Lower lobe of right lung (tissue), 2 donors: ENCODE measurements at regions not wholly inside any gene's neighbourhood (a gene's known extent, or its start where the extent isn't known, plus 50 kb on each side); places are given as distances from the start of the nearest gene placed in this dataset.

Experiments
- ATAC-seq, 2 donors: fragments of 200-7000 bp; cut with Tn5 transposase; one replicate each; pipeline ENCODE4 v1.9.1; 2020 to 2022; ENCODE audit warnings: mild to moderate bottlenecking in 2 of 2, moderate library complexity in 2 of 2
- DNase-seq: peaks from one replicate; pipeline ENCODE4 v3.0.0-alpha.2; 2020
- H3K27ac ChIP-seq: fragments of 200-600 bp; one replicate; pipeline ENCODE4 v1.8.0; 2022
- H3K27me3 ChIP-seq: fragments of 200-600 bp; one replicate; pipeline ENCODE4 v1.8.0; 2022; ENCODE audit warnings: low read depth
- H3K36me3 ChIP-seq: fragments of 200-600 bp; one replicate; pipeline ENCODE4 v1.8.0; 2022; ENCODE audit warnings: mild to moderate bottlenecking
- H3K4me1 ChIP-seq: fragments of 200-600 bp; one replicate; pipeline ENCODE4 v1.8.0; 2022
- H3K4me3 ChIP-seq: fragments of 200-600 bp; one replicate; pipeline ENCODE4 v1.8.0; 2022; ENCODE audit warnings: mild to moderate bottlenecking
- H3K9me3 ChIP-seq: fragments of 200-600 bp; one replicate; pipeline ENCODE4 v1.8.0; 2022
- intact Hi-C: fragments of 100-400 bp; cut with DNase I; formaldehyde crosslinking; loops from one replicate; pipeline ENCODE4 v1.11.0; 2022
- TF ChIP-seq, protein P1 (sequence below): fragments of 200-600 bp; IDR thresholded peaks from one replicate; pipeline ENCODE4 v1.8.0; 2022; ENCODE audit warnings: antibody characterized with exemption, mild to moderate bottlenecking
- donor health status: DM: no; HTN: yes; CAD: no; lungs with severe emphysema.

- Histone ChIP-seq H3K4me1 (no peaks in the 10 kb centered on the region), H3K4me3 (no peak overlapping the region), H3K27me3 (no peaks in the 10 kb centered on the region), H3K27ac (no peak overlapping the region), H3K9me3 (no peaks in the 10 kb centered on the region), H3K36me3 (no peaks in the 10 kb centered on the region)
- intact Hi-C loops = no loop called here
- no peak for ATAC-seq
- TF ChIP-seq, protein P1, sequence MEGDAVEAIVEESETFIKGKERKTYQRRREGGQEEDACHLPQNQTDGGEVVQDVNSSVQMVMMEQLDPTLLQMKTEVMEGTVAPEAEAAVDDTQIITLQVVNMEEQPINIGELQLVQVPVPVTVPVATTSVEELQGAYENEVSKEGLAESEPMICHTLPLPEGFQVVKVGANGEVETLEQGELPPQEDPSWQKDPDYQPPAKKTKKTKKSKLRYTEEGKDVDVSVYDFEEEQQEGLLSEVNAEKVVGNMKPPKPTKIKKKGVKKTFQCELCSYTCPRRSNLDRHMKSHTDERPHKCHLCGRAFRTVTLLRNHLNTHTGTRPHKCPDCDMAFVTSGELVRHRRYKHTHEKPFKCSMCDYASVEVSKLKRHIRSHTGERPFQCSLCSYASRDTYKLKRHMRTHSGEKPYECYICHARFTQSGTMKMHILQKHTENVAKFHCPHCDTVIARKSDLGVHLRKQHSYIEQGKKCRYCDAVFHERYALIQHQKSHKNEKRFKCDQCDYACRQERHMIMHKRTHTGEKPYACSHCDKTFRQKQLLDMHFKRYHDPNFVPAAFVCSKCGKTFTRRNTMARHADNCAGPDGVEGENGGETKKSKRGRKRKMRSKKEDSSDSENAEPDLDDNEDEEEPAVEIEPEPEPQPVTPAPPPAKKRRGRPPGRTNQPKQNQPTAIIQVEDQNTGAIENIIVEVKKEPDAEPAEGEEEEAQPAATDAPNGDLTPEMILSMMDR = no peak
- DNase-seq = no peak
Observed at GRCh38 chr5:13501176-13501575, 443.3 kb downstream of the DNAH5 start.

DNA sequence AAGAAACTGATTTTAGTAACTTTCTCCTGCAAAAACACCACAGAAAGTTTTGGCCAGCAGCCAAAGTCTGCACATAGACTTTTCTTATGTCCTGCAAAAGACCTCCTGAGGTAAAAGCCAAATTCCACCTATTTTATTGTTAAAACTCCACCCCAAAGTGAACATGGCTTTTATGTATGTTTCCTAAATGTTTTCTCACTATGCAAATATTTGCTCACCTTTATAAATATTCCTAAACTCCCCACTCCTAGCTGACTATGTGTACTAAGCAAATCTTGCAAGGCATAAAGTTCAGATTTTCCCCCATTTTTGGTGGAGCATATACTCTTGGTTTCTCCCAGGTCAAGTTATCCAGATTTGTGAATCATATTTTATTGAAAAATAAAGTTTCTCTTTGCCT, 446.2 kb downstream of the DNAH5 start:
- Histone ChIP-seq H3K36me3 (no peaks in the 10 kb centered on the region), H3K27me3 (no peaks in the 10 kb centered on the region), H3K27ac (no peak overlapping the region), H3K9me3 (no peaks in the 10 kb centered on the region), H3K4me3 (no peak overlapping the region), H3K4me1 (no peaks in the 10 kb centered on the region)
- TF ChIP-seq, protein P1 = no peak
- ATAC-seq (no peak), DNase-seq (no peak)
- intact Hi-C loops = no loop called here

DNA sequence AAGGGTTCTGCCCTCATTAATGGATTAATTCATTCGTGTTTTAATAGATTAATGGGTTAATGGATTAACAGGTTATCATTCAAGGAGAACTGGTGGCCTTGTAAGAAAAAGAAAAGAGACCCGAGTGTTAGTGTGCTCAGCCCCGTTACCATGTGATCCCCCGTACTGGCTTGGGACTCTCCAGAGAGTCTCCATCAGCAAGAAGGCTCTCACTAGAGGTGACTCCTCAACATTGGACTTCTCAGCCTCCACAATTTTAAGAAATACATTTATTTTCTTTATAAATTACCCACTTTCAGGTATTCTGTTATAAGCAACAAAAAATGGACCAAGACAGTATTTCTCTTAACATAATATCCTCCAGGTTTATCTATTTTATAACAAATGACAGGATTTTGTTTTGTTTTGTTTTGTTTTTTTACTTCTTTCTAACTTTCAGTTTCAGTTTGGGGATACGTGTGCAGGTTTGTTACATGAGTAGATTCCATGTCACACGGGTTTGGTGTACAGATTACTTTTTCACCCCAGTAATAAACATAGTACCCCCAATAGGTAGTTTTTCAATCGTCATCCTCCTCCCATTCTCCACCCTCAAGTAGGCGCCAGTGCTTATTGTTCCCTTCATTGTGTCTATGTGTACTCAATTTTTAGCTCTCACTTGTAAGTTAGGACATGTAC, 456.1 kb downstream of the DNAH5 start:
- DNase-seq = no peak
- H3K4me1 ChIP-seq = no peaks in the 10 kb centered on the region
- no peak overlapping the region for H3K27ac ChIP-seq
- no peak overlapping the region for H3K4me3 ChIP-seq
- H3K36me3 ChIP-seq = no peaks in the 10 kb centered on the region
- H3K9me3 ChIP-seq = no peaks in the 10 kb centered on the region
- intact Hi-C loops = no loop called here
- H3K27me3 ChIP-seq = no peaks in the 10 kb centered on the region
- TF ChIP-seq, protein P1 = no peak
- no peak for ATAC-seq

DNA sequence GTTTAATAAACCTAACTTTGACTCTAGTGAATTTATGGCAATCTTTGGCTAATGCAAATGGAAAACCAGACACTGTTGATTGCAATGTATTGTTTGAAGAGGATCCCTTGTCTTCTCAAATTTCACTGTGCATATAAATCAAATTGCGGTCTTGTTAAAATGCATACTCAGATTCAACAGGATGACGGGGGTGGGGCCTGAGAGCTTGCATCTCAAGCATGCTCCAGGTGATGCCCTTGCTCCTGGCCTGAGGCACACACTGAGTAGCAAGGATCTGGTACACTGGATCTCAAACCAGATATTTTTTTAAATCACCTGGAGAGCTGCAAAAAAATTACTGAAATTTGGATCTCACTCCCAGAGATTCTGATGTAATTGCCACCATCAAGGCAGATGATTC, 463.7 kb downstream of the DNAH5 start:
- no peak overlapping the region for H3K27ac ChIP-seq
- DNase-seq (no peak), ATAC-seq (no peak)
- H3K4me1 ChIP-seq = no peaks in the 10 kb centered on the region
- intact Hi-C loops = no loop called here
- no peaks in the 10 kb centered on the region for H3K36me3 ChIP-seq
- TF ChIP-seq, protein P1 = no peak
- H3K27me3 ChIP-seq = no peaks in the 10 kb centered on the region
- no peaks in the 10 kb centered on the region for H3K9me3 ChIP-seq
- H3K4me3 ChIP-seq = no peak overlapping the region

DNA sequence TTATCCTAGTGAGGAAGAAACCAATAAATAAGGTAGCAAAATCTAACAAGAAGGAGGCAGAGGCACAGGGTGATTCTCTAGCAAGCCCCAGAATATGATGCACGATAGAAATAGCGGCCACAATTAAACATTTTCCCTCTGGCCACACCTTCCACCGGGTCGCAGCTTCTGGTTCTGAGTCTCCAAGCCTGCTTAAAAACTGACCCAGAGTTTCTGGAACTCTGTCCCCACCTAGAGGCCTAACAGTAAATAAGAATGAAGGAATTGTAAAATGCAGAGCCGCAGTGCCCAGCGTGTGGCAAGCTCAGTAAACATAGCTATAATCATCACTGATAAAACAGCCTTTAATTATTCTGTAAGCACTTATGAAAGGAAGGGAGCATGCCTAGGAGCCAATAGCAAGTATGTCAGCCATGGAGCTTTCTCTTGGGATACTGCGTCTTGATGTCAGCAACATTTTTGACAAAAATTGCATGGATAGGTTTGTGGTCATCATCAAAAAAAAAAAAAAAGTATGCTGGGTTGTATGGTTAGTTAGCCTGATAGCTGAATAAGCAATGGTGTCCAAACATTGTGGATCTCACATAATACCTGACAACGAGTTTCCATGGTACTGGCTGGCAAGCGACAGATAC, 465.5 kb downstream of the DNAH5 start:
- ATAC-seq (peak in 1 of 2 donors; percentile 40), DNase-seq (no peak)
- Histone ChIP-seq H3K4me1 (no peaks in the 10 kb centered on the region), H3K36me3 (no peaks in the 10 kb centered on the region), H3K27ac (no peak overlapping the region), H3K27me3 (no peaks in the 10 kb centered on the region), H3K9me3 (no peaks in the 10 kb centered on the region), H3K4me3 (no peak overlapping the region)
- intact Hi-C loops = loop anchor here (10.0 kb wide), 1 partner anchor 1184 kb away; no protein-coding TSS in a partner anchor
- TF ChIP-seq, protein P1 = peak; percentile 43
